ENCODE measurements at regions not wholly inside any gene's neighbourhood (a gene's known extent, or its start where the extent isn't known, plus 50 kb on each side); places are given as distances from the start of the nearest gene placed in this dataset. TPM values are rescaled to one million over a fixed set of nuclear protein-coding genes. Genes with fewer than 3 reads are reported as not detected.

DNA sequence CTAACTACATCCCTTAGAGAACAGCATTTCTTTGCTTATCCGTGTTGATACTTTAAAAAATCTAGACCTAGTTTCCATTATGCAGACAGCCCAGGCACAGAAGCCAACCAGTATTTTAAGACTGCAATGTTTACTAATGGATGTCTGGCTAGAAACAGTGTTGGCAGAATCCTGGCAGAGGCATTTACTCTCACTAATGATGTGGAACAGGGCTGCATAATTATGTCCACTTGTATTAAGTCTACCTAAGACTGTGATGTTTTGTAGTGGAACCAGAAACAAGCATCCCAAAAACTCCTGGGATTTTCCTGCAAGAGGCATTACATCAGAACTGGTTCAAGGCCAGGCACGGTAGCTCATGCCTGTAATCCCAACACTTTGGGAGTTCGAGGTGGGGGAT, 50.2 kb upstream of the PICALM start:
- TF ChIP-seq POLR2A (IDR thresholded peaks at IDR 0.05) = no peak
- TF ChIP-seq, protein P1, sequence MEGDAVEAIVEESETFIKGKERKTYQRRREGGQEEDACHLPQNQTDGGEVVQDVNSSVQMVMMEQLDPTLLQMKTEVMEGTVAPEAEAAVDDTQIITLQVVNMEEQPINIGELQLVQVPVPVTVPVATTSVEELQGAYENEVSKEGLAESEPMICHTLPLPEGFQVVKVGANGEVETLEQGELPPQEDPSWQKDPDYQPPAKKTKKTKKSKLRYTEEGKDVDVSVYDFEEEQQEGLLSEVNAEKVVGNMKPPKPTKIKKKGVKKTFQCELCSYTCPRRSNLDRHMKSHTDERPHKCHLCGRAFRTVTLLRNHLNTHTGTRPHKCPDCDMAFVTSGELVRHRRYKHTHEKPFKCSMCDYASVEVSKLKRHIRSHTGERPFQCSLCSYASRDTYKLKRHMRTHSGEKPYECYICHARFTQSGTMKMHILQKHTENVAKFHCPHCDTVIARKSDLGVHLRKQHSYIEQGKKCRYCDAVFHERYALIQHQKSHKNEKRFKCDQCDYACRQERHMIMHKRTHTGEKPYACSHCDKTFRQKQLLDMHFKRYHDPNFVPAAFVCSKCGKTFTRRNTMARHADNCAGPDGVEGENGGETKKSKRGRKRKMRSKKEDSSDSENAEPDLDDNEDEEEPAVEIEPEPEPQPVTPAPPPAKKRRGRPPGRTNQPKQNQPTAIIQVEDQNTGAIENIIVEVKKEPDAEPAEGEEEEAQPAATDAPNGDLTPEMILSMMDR (IDR thresholded peaks at IDR 0.05) = no peak
- H3K9me3 ChIP-seq = no peaks in the 10 kb centered on the region
- H3K36me3 ChIP-seq (replicated peaks in 1 of 2; ENCODE audit: insufficient read depth in 1 of 2, low read depth in 2 of 2) = no peaks in the 10 kb centered on the region
- no peak overlapping the region for H3K27ac ChIP-seq
- DNase-seq (no peak), ATAC-seq (no peak)
- H3K27me3 ChIP-seq = no peaks in the 10 kb centered on the region
- intact Hi-C loops (cut with DNase I) = no loop called here
- H3K4me3 ChIP-seq = no peak overlapping the region
- 43 to 44% methylated on average over 3 of the region's 3 CpGs for WGBS, 2 donors
- H3K4me1 ChIP-seq = peaks cover 14% of the 10 kb centered on the region

Small RNA genes in the stretch of these regions (small RNA-seq; reads per million reads assigned to genes)
- gene RNU6-560P = not detected
